SK-N-SH (cell line): ENCODE measurements at regions not wholly inside any gene's neighbourhood (a gene's known extent, or its start where the extent isn't known, plus 50 kb on each side); places are given as distances from the start of the nearest gene placed in this dataset.

Source experiments
- CTCF ChIA-PET: fragments of 300-600, 350-600 bp; formaldehyde crosslinking; extraction: SDS; loops from one replicate; lab custom pipeline; 2021; lab: Yijun Ruan, JAX
- POLR2A ChIA-PET: fragments of 350-600 bp; sonication (Branson Sonifier 250); formaldehyde crosslinking; extraction: SDS; loops from one replicate; lab custom pipeline; 2020; ENCODE audit warnings: antibody characterized with exemption, inconsistent platforms; lab: Yijun Ruan, JAX
- DNase-seq: peaks from one replicate; pipeline ENCODE4 v3.0.0; 2012
- H2AFZ ChIP-seq: fragments of 200-600 bp; sonication (generic); 2 replicates; pipeline ENCODE4 v1.8.1; 2016; ENCODE audit warnings: antibody characterized with exemption, mild to moderate bottlenecking, low read depth
- H3F3A ChIP-seq: fragments of 200-600 bp; sonication (generic); replicated peaks from 2 replicates; pipeline ENCODE3; 2016; ENCODE audit warnings: antibody characterized with exemption, mild to moderate bottlenecking; ENCODE audit not compliant: insufficient read depth
- H3K27ac ChIP-seq, 2 experiments: fragments of 200-500 bp in 1 of 2; fragments of 200-600 bp in 1 of 2; sonication (Bioruptor generic) in 1 of 2; sonication (generic), shearing (Covaris generic) in 1 of 2; 2 replicates each; pipeline versions ENCODE4 v1.5.1 to v1.6.1; 2014 to 2016; ENCODE audit warnings: low read depth in 2 of 2, inconsistent platforms in 1 of 2, low read length in 1 of 2, mild to moderate bottlenecking in 1 of 2, mixed read lengths in 1 of 2
- H3K27me3 ChIP-seq: fragments of 200-600 bp; sonication (generic), shearing (Covaris generic); 2 replicates; pipeline ENCODE4 v1.6.1; 2016; ENCODE audit warnings: mixed run types; ENCODE audit not compliant: insufficient read depth
- H3K36me3 ChIP-seq, 2 experiments: fragments of 200-500 bp in 1 of 2; fragments of 200-600 bp in 1 of 2; sonication (Bioruptor generic) in 1 of 2; sonication (generic) in 1 of 2; replicated peaks in 1 of 2; 2 replicates each; pipeline versions ENCODE3 to v1.5.1; 2014 to 2016; ENCODE audit warnings: low read length in 1 of 2, mild to moderate bottlenecking in 1 of 2; ENCODE audit not compliant: insufficient read depth in 2 of 2, control insufficient read depth in 1 of 2
- H3K4me1 ChIP-seq, 2 experiments: fragments of 200-500 bp in 1 of 2; fragments of 200-600 bp in 1 of 2; sonication (Bioruptor generic) in 1 of 2; sonication (generic), shearing (Covaris generic) in 1 of 2; 2 replicates each; pipeline versions ENCODE4 v1.5.1 to v1.6.1; 2014 to 2016; ENCODE audit warnings: low read depth in 1 of 2, low read length in 1 of 2, mixed run types in 1 of 2; ENCODE audit not compliant: insufficient read depth in 2 of 2, control insufficient read depth in 1 of 2
- H3K4me2 ChIP-seq: fragments of 200-600 bp; sonication (generic), shearing (Covaris generic); 2 replicates; pipeline ENCODE4 v1.6.1; 2017; ENCODE audit warnings: mixed run types
- H3K4me3 ChIP-seq, 2 experiments: fragments of 200-500 bp in 1 of 2; fragments of 200-600 bp in 1 of 2; sonication (Bioruptor generic) in 1 of 2; sonication (generic), shearing (Covaris generic) in 1 of 2; 2 replicates each; pipeline versions ENCODE4 v1.5.1 to v1.8.1; 2014 to 2016; ENCODE audit warnings: low read depth in 2 of 2, inconsistent platforms in 1 of 2, low read length in 1 of 2, mild to moderate bottlenecking in 1 of 2, mixed read lengths in 1 of 2, moderate library complexity in 1 of 2
- H3K79me2 ChIP-seq: fragments of 200-600 bp; sonication (generic); 2 replicates; pipeline ENCODE4 v1.8.1; 2017; ENCODE audit warnings: mild to moderate bottlenecking; ENCODE audit not compliant: insufficient read depth
- H3K9ac ChIP-seq: fragments of 200-600 bp; sonication (generic); 2 replicates; pipeline ENCODE4 v1.6.1; 2017; ENCODE audit warnings: mixed run types
- H3K9me2 ChIP-seq: fragments of 200-600 bp; sonication (generic); 2 replicates; pipeline ENCODE4 v1.6.1; 2017; ENCODE audit warnings: mixed run types
- H3K9me3 ChIP-seq: fragments of 200-600 bp; sonication (generic); 2 replicates; pipeline ENCODE4 v1.6.1; 2017; ENCODE audit warnings: mixed run types, mild to moderate bottlenecking, moderate library complexity
- H4K20me1 ChIP-seq: fragments of 200-600 bp; sonication (generic); 2 replicates; pipeline ENCODE4 v1.6.1; 2017; ENCODE audit warnings: mild to moderate bottlenecking, mixed run types; ENCODE audit not compliant: insufficient read depth
- CHD2 ChIP-seq: fragments of 150-350 bp; IDR thresholded peaks from 2 replicates; pipeline ENCODE4 v1.6.1; 2018; ENCODE audit warnings: low read length; ENCODE audit not compliant: partially characterized antibody
- EZH2phosphoT487 ChIP-seq: fragments of 200-600 bp; sonication (generic); IDR thresholded peaks from 2 replicates; pipeline ENCODE4 v1.6.1; 2017; ENCODE audit warnings: low read depth, mixed run types, mild to moderate bottlenecking, antibody characterized with exemption, moderate library complexity, borderline replicate concordance
- FOXM1 ChIP-seq: IDR thresholded peaks from 2 replicates; pipeline ENCODE4 v1.4.0; 2012; ENCODE audit warnings: low read depth, mild to moderate bottlenecking
- MAX ChIP-seq: IDR thresholded peaks from 2 replicates; pipeline ENCODE4 v1.4.0; 2012; ENCODE audit warnings: low read depth
- MEF2A ChIP-seq: IDR thresholded peaks from 2 replicates; pipeline ENCODE4 v1.4.0; 2012; ENCODE audit warnings: low read depth, borderline replicate concordance
- RAD21 ChIP-seq: IDR thresholded peaks from 2 replicates; pipeline ENCODE4 v1.6.1; 2012; ENCODE audit warnings: mild to moderate bottlenecking, low read length
- RCOR1 ChIP-seq: fragments of 150-350 bp; IDR thresholded peaks from 2 replicates; pipeline ENCODE4 v1.6.1; 2017; ENCODE audit warnings: antibody characterized with exemption, low read length
- SMC3 ChIP-seq: IDR thresholded peaks from 2 replicates; pipeline ENCODE4 v1.6.1; 2012; ENCODE audit warnings: low read depth, low read length, improper control_type of control experiment
- TCF12 ChIP-seq: IDR thresholded peaks from 2 replicates; pipeline ENCODE4 v1.4.0; 2012
- USF1 ChIP-seq: IDR thresholded peaks from 2 replicates; pipeline ENCODE4 v1.4.0; 2012; ENCODE audit warnings: low read depth, borderline replicate concordance
- USF2 ChIP-seq: fragments of 150-350 bp; IDR thresholded peaks from 2 replicates; pipeline ENCODE4 v1.6.1; 2017; ENCODE audit warnings: antibody characterized with exemption, low read length, low read depth, borderline replicate concordance
- ZBTB33 ChIP-seq: IDR thresholded peaks from 2 replicates; pipeline ENCODE4 v1.4.0; 2012; ENCODE audit warnings: low read depth, borderline replicate concordance
- WGBS: methylation state at CpG from one replicate; pipeline ENCODE4 v1.1.6; 2017; ENCODE audit warnings: low lambda C conversion rate; 5-methylcytosine and 5-hydroxymethylcytosine counted together

GRCh38 chr6:147776631-147777213, 268.2 kb downstream of the SAMD5 start:
- Histone ChIP-seq H4K20me1 (no peaks in the 10 kb centered on the region), H3K4me3 (no peak overlapping the region), H3K36me3 (no peaks in the 10 kb centered on the region), H3F3A (no peaks in the 10 kb centered on the region), H3K79me2 (no peaks in the 10 kb centered on the region), H2AFZ (no peak overlapping the region), H3K9me3 (no peaks in the 10 kb centered on the region), H3K27ac (no peak overlapping the region), H3K9ac (no peak overlapping the region), H3K9me2 (no peaks in the 10 kb centered on the region), H3K27me3 (no peaks in the 10 kb centered on the region), H3K4me2 (no peak overlapping the region), H3K4me1 (no peaks in the 10 kb centered on the region)
- POLR2A ChIA-PET, result no interaction called here
- TF ChIP-seq MAX (no peak), RAD21 (no peak), CHD2 (no peak), TCF12 (no peak), FOXM1 (no peak), EZH2phosphoT487 (no peak), SMC3 (no peak)
- CTCF ChIA-PET, result no interaction called here
- DNase-seq, result no peak
- 8% methylated on average over 4 of the region's 4 CpGs for WGBS

GRCh38 chr6:147779624-147780023, 271.1 kb downstream of the SAMD5 start:
- WGBS, result 25% methylated on average over 1 of the region's 1 CpG
- no peaks in the 10 kb centered on the region for H3K36me3 ChIP-seq
- no peaks in the 10 kb centered on the region for H3K9me3 ChIP-seq
- no peak overlapping the region for H2AFZ ChIP-seq
- H3K4me3 ChIP-seq, result no peak overlapping the region
- no peak overlapping the region for H3K27ac ChIP-seq
- H3K9ac ChIP-seq, result no peak overlapping the region
- ChIA-PET CTCF (no interaction called here), POLR2A (no interaction called here)
- H4K20me1 ChIP-seq, result no peaks in the 10 kb centered on the region
- H3F3A ChIP-seq, result no peaks in the 10 kb centered on the region
- no peak for DNase-seq
- H3K4me2 ChIP-seq, result no peak overlapping the region
- H3K4me1 ChIP-seq, result no peaks in the 10 kb centered on the region; a peak in 1 of 4 replicates
- no peaks in the 10 kb centered on the region for H3K79me2 ChIP-seq
- H3K9me2 ChIP-seq, result no peaks in the 10 kb centered on the region
- no peaks in the 10 kb centered on the region for H3K27me3 ChIP-seq
- TF ChIP-seq RAD21 (no peak), USF1 (no peak), ZBTB33 (no peak), MEF2A (no peak), RCOR1 (no peak), USF2 (no peak), FOXM1 (no peak)
